Endodermal cell (in vitro differentiated cells): ENCODE measurements at regions not wholly inside any gene's neighbourhood (a gene's known extent, or its start where the extent isn't known, plus 50 kb on each side); places are given as distances from the start of the nearest gene placed in this dataset.

Experiments
- DNase-seq: peaks from one replicate; pipeline ENCODE4 v3.0.0-alpha.2; 2017
- H3K27ac ChIP-seq: 2 replicates; pipeline ENCODE4 v1.5.1; 2013; ENCODE audit warnings: mild to moderate bottlenecking, low read depth, low read length, moderate library complexity
- H3K27me3 ChIP-seq: 2 replicates; pipeline ENCODE4 v1.6.1; 2013; ENCODE audit warnings: mild to moderate bottlenecking, low read length, moderate library complexity; ENCODE audit not compliant: insufficient read depth, control insufficient read depth, poor library complexity, severe bottlenecking
- H3K36me3 ChIP-seq: 2 replicates; pipeline ENCODE4 v1.7.0; 2013; ENCODE audit warnings: mild to moderate bottlenecking, low read length, moderate library complexity; ENCODE audit not compliant: control insufficient read depth, insufficient read depth
- H3K4me1 ChIP-seq: one replicate; pipeline ENCODE4 v1.7.0; 2013; ENCODE audit warnings: low read length; ENCODE audit not compliant: control insufficient read depth, insufficient read depth
- H3K4me3 ChIP-seq: 2 replicates; pipeline ENCODE4 v1.5.1; 2013; ENCODE audit warnings: mild to moderate bottlenecking, low read length, moderate library complexity
- H3K9ac ChIP-seq: 2 replicates; pipeline ENCODE4 v1.6.1; 2013; ENCODE audit warnings: mild to moderate bottlenecking, low read length, moderate library complexity; ENCODE audit not compliant: poor library complexity, severe bottlenecking; ENCODE audit errors: extremely low read depth
- H3K9me3 ChIP-seq: 2 replicates; pipeline ENCODE4 v1.6.1; 2013; ENCODE audit warnings: mild to moderate bottlenecking, low read length, moderate library complexity; ENCODE audit not compliant: control insufficient read depth
- H3K27ac Mint-ChIP-seq: 2 replicates; pipeline ENCODE4 v1.8.0; 2020; ENCODE audit warnings: mixed read lengths
- H3K27me3 Mint-ChIP-seq: 2 replicates; pipeline ENCODE4 v1.8.0; 2021; ENCODE audit warnings: mild to moderate bottlenecking, mixed read lengths; ENCODE audit not compliant: insufficient read depth
- H3K36me3 Mint-ChIP-seq: 2 replicates; pipeline ENCODE4 v1.8.0; 2020; ENCODE audit warnings: low read depth, mixed read lengths
- H3K4me1 Mint-ChIP-seq: 2 replicates; pipeline ENCODE4 v1.8.0; 2020; ENCODE audit warnings: mixed read lengths
- H3K4me3 Mint-ChIP-seq: 2 replicates; pipeline ENCODE4 v1.8.0; 2020; ENCODE audit warnings: mild to moderate bottlenecking, moderate library complexity, mixed read lengths
- H3K9me3 Mint-ChIP-seq: 2 replicates; pipeline ENCODE4 v1.8.0; 2020; ENCODE audit warnings: mild to moderate bottlenecking, mixed read lengths
- CTCF ChIP-seq: fragments of 200-600 bp; sonication (generic); conservative IDR thresholded peaks from 2 replicates; pipeline ENCODE4 v1.5.0; 2021; ENCODE audit warnings: antibody characterized with exemption, mild to moderate bottlenecking
- WGBS, 2 experiments: methylation state at CpG; one replicate each; pipeline versions ENCODE4 v1.1.5 to v1.1.7; 2013; ENCODE audit warnings: missing lambda C conversion rate in 2 of 2, mixed read lengths in 1 of 2; ENCODE audit not compliant: insufficient coverage in 1 of 2, insufficient read length in 1 of 2; 5-methylcytosine and 5-hydroxymethylcytosine counted together

- Histone ChIP-seq H3K27me3 (peaks cover 5% of the 10 kb centered on the region), H3K4me3 (no peak overlapping the region), H3K9ac (no peak overlapping the region), H3K4me1 (no peaks in the 10 kb centered on the region), H3K9me3 (no peaks in the 10 kb centered on the region), H3K36me3 (no peaks in the 10 kb centered on the region), H3K27ac (no peak overlapping the region)
- Mint-ChIP-seq H3K36me3 (no peaks in the 10 kb centered on the region), H3K27me3 (peaks cover 28% of the 10 kb centered on the region), H3K27ac (no peak overlapping the region), H3K9me3 (no peaks in the 10 kb centered on the region), H3K4me1 (peaks cover 10% of the 10 kb centered on the region), H3K4me3 (no peak overlapping the region)
- TF ChIP-seq CTCF = no peak
- WGBS, 2 experiments = 77 to 79% methylated on average over 3 of the region's 3 CpGs
- DNase-seq = no peak
Observed at GRCh38 chr5:73274121-73274520, 101.1 kb downstream of the TMEM174 start.

GRCh38 chr5:73273379-73274050 is 100.5 kb downstream of the TMEM174 start:
- no peak overlapping the region for H3K27ac Mint-ChIP-seq
- H3K27ac ChIP-seq = no peak overlapping the region
- no peak overlapping the region for H3K4me3 ChIP-seq
- TF ChIP-seq CTCF = no peak
- 83 to 92% methylated on average over 2 to 6 of the region's 6 CpGs for WGBS, 2 experiments
- H3K4me3 Mint-ChIP-seq = no peak overlapping the region
- H3K4me1 Mint-ChIP-seq = peaks cover 4% of the 10 kb centered on the region
- H3K9me3 Mint-ChIP-seq = no peaks in the 10 kb centered on the region
- no peaks in the 10 kb centered on the region for H3K36me3 Mint-ChIP-seq
- peaks cover 29% of the 10 kb centered on the region for H3K27me3 Mint-ChIP-seq
- H3K36me3 ChIP-seq = no peaks in the 10 kb centered on the region
- no peaks in the 10 kb centered on the region for H3K9me3 ChIP-seq
- H3K27me3 ChIP-seq = peaks cover 5% of the 10 kb centered on the region
- H3K9ac ChIP-seq = no peak overlapping the region
- no peaks in the 10 kb centered on the region for H3K4me1 ChIP-seq
- DNase-seq = peak; percentile 16

- H3K36me3 Mint-ChIP-seq = no peaks in the 10 kb centered on the region
- TF ChIP-seq CTCF = no peak
- H3K9me3 Mint-ChIP-seq = no peaks in the 10 kb centered on the region
- Histone ChIP-seq H3K36me3 (no peaks in the 10 kb centered on the region), H3K4me3 (no peak overlapping the region), H3K4me1 (no peaks in the 10 kb centered on the region), H3K27me3 (peaks cover 1% of the 10 kb centered on the region), H3K9ac (no peak overlapping the region), H3K27ac (no peak overlapping the region), H3K9me3 (no peaks in the 10 kb centered on the region)
- DNase-seq = no peak
- H3K4me1 Mint-ChIP-seq = peaks cover 4% of the 10 kb centered on the region
- no peak overlapping the region for H3K4me3 Mint-ChIP-seq
- peaks cover 29% of the 10 kb centered on the region for H3K27me3 Mint-ChIP-seq
- H3K27ac Mint-ChIP-seq = no peak overlapping the region
Observed at GRCh38 chr5:73272351-73272750, 99.4 kb downstream of the TMEM174 start.
